Cardiac fibroblast (primary cell): ENCODE measurements at regions not wholly inside any gene's neighbourhood (a gene's known extent, or its start where the extent isn't known, plus 50 kb on each side); places are given as distances from the start of the nearest gene placed in this dataset.

Experiments used
- DNase-seq, 2 donors: peaks; one replicate each; pipeline versions ENCODE4 v3.0.0 to v3.0.0-alpha.2; 2010; ENCODE audit warnings: low read depth in 2 of 2
- H3K4me3 ChIP-seq, 2 donors: replicated peaks in 1 of 2; 1 replicate in 1 of 2; 2 replicates in 1 of 2; pipeline ENCODE4 v1.5.1; 2011; ENCODE audit warnings: low read depth in 2 of 2, low read length in 2 of 2, mild to moderate bottlenecking in 2 of 2, moderate library complexity in 1 of 2
- TF ChIP-seq, protein P1 (sequence below): IDR thresholded peaks from one replicate; pipeline ENCODE4 v1.5.1; 2011; ENCODE audit warnings: low read depth, mild to moderate bottlenecking, low read length, inconsistent platforms

DNA sequence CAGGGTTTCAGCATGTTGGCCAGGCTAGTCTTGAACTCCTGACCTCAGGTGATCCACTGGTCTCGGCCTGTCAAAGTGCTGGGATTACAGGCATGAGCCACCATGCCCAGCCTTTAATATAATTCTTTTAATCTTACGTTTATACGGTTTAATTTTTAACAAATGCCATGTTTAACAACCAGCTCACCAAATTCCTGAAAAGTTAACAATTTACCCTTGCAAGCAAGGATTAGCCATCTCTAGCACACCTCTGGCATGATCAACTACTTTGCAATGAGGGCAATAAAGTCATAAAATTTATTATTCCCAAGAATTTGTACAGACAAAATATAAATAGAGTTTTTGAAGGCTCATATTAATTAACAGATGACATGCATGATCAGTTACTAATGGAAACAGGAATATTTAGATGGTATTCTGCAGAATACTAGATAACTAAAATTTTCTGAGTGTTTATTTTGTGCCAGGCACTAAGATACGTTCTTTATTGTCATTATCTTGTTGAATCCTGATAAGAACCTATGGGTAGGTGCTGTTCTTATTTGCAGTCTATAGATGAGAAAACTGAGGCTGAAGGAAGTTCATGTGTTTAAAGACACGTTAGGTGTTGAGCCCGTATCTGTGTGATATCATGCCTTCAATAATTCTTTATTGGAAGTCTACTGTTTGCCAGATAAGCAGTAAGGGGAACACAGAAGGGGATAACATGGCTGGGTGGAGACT, 190.1 kb downstream of the CDCA7 start:
- TF ChIP-seq, protein P1, sequence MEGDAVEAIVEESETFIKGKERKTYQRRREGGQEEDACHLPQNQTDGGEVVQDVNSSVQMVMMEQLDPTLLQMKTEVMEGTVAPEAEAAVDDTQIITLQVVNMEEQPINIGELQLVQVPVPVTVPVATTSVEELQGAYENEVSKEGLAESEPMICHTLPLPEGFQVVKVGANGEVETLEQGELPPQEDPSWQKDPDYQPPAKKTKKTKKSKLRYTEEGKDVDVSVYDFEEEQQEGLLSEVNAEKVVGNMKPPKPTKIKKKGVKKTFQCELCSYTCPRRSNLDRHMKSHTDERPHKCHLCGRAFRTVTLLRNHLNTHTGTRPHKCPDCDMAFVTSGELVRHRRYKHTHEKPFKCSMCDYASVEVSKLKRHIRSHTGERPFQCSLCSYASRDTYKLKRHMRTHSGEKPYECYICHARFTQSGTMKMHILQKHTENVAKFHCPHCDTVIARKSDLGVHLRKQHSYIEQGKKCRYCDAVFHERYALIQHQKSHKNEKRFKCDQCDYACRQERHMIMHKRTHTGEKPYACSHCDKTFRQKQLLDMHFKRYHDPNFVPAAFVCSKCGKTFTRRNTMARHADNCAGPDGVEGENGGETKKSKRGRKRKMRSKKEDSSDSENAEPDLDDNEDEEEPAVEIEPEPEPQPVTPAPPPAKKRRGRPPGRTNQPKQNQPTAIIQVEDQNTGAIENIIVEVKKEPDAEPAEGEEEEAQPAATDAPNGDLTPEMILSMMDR = no peak
- DNase-seq = no peak
- H3K4me3 ChIP-seq = no peak overlapping the region

GRCh38 chr2:173545364-173545763, 190.7 kb downstream of the CDCA7 start:
- H3K4me3 ChIP-seq = no peak overlapping the region
- peak in 1 of 2 donors; percentile 18 for DNase-seq
- TF ChIP-seq, protein P1 = no peak

DNA sequence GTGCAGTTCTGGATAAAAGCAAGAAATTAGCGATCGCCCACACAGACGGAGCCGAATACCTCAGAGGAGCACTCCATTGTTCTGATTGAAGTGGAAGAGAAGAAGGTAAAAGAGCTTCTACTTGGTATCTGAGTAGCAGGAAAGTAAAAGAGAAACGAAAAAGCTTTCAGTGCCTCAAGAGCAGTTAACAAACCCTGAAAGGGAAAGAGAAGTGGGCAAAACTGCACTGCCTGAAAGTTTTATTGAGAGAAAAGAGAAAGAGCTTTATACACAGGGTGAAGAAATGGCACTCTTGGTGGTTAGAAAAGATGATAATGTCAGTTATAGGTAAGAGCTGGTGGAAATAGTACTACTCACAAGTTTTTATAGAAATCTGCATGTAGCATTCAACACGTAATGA, 192.8 kb downstream of the CDCA7 start:
- DNase-seq = no peak
- TF ChIP-seq, protein P1 = no peak
- no peak overlapping the region for H3K4me3 ChIP-seq

- TF ChIP-seq, protein P1 = no peak
- no peak overlapping the region for H3K4me3 ChIP-seq
- peak; percentile 10 to 78 for DNase-seq
These were observed 195.5 kb downstream of the CDCA7 start for GRCh38 chr2:173550143-173550542.

DNA sequence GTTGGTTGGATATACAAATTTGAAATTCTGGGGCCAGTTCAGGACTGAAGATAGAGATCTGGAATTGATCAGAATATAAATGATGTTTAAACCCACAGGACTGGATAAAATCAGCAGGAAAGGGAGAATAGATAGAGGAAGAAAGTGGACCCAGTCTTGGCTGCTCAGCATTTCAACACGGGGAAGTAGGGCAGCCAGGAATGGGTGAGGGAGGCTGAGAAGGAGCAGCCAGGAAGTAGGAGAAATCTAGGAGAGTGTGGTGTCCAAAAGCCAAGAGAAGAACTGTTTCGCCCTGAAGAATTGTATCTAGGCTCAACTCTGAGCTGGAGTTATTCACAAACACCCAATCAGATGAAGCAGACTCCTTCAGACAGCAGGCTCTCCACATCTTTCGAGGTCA, 197.9 kb downstream of the CDCA7 start:
- TF ChIP-seq, protein P1 = no peak
- DNase-seq = no peak
- no peak overlapping the region for H3K4me3 ChIP-seq

- TF ChIP-seq, protein P1 = no peak
- H3K4me3 ChIP-seq = no peak overlapping the region
- DNase-seq = peak in 1 of 2 donors; percentile 42
These were observed 198.9 kb downstream of the CDCA7 start for GRCh38 chr2:173553593-173553992.

DNA sequence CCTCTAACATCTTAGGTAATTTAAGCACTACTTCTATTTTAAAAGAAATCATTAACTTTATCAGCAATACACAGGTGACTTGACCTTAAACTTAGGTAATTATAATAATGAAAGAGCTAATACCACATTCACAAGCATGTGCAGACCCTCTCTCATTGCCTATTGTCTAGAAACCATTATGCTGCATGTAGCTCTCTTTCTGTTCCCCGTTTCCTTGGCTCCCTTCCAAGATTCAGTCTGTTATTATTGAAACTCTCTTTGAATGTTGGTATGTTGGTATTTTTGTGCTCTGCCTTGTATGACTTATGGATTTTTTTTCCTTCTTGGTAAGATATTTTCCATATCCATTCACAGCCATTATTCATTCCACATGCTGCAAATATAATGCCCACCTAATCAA, 201.2 kb downstream of the CDCA7 start:
- H3K4me3 ChIP-seq = no peak overlapping the region
- TF ChIP-seq, protein P1 = no peak
- peak; percentile 27 to 33 for DNase-seq
